HFF-Myc (cell line): ENCODE measurements at regions not wholly inside any gene's neighbourhood (a gene's known extent, or its start where the extent isn't known, plus 50 kb on each side); places are given as distances from the start of the nearest gene placed in this dataset.

Source experiments
- DNase-seq: peaks from one replicate; pipeline ENCODE4 v3.0.0-alpha.2; 2011; ENCODE audit warnings: low read depth; ENCODE audit errors: extremely low read depth
- H3K4me3 ChIP-seq: replicated peaks from 2 replicates; pipeline ENCODE4 v1.5.1; 2011; ENCODE audit warnings: low read depth, mild to moderate bottlenecking, control low read depth, low read length
- CTCF ChIP-seq: IDR thresholded peaks from 2 replicates; pipeline ENCODE4 v1.5.1; 2012; ENCODE audit warnings: mild to moderate bottlenecking, low read depth, low read length, control low read depth; ENCODE audit errors: missing control alignments

GRCh38 chr3:193800138-193801043, 207.4 kb downstream of the OPA1 start:
- no peak for DNase-seq
- TF ChIP-seq CTCF, result no peak
- H3K4me3 ChIP-seq, result no peak overlapping the region

- no peak for DNase-seq
- H3K4me3 ChIP-seq, result no peak overlapping the region
- TF ChIP-seq CTCF, result no peak
Measured at GRCh38 chr3:193801097-193801496, 208.1 kb downstream of the OPA1 start.

- DNase-seq, result no peak
- no peak for TF ChIP-seq CTCF
- no peak overlapping the region for H3K4me3 ChIP-seq
Measured at GRCh38 chr3:193803288-193803687, 210.3 kb downstream of the OPA1 start.

GRCh38 chr3:193805448-193805847, 212.4 kb downstream of the OPA1 start:
- peak; percentile 52 for DNase-seq
- H3K4me3 ChIP-seq, result no peak overlapping the region
- TF ChIP-seq CTCF, result no peak

GRCh38 chr3:193808317-193808716, 215.3 kb downstream of the OPA1 start:
- DNase-seq, result no peak
- no peak overlapping the region for H3K4me3 ChIP-seq
- TF ChIP-seq CTCF, result no peak

GRCh38 chr3:193809106-193809505, 216.1 kb downstream of the OPA1 start:
- H3K4me3 ChIP-seq, result no peak overlapping the region
- TF ChIP-seq CTCF, result no peak
- DNase-seq, result no peak
